Common myeloid progenitor, CD34-positive (primary cell): ENCODE measurements at regions not wholly inside any gene's neighbourhood (a gene's known extent, or its start where the extent isn't known, plus 50 kb on each side); places are given as distances from the start of the nearest gene placed in this dataset.

Experiments
- CTCF ChIA-PET: fragments of 350-600 bp; sonication (Branson Sonifier 250); formaldehyde crosslinking; loops from one replicate; lab custom pipeline; 2021; ENCODE audit warnings: antibody characterized with exemption; lab: Charles Lee
- POLR2A ChIA-PET: fragments of 350-600 bp; sonication (Branson Sonifier 250); formaldehyde crosslinking; loops from one replicate; lab custom pipeline; 2021; ENCODE audit warnings: antibody characterized with exemption; lab: Charles Lee
- DNase-seq, 3 donors: peaks; one replicate each; pipeline versions ENCODE4 v3.0.0 to v3.0.0-alpha.2; 2013
- H3K27ac ChIP-seq, 2 experiments: 1 replicate in 1 of 2; 2 replicates in 1 of 2; pipeline ENCODE4 v1.7.0; 2013; ENCODE audit warnings: inconsistent platforms in 2 of 2, low read length in 2 of 2, mild to moderate bottlenecking in 2 of 2, low read depth in 1 of 2, moderate library complexity in 1 of 2; ENCODE audit not compliant: severe bottlenecking in 2 of 2, insufficient read depth in 1 of 2, poor library complexity in 1 of 2
- H3K27me3 ChIP-seq, 5 experiments: replicated peaks in 2 of 5; 1 replicate in 3 of 5; 2 replicates in 2 of 5; pipeline versions ENCODE4 v1.6.1 to v1.7.0; 2013; ENCODE audit warnings: low read length in 4 of 5, mild to moderate bottlenecking in 2 of 5, moderate library complexity in 2 of 5, inconsistent platforms in 1 of 5; ENCODE audit not compliant: insufficient read depth in 5 of 5, control insufficient read depth in 4 of 5
- H3K36me3 ChIP-seq, 4 experiments: 1 replicate in 2 of 4; 2 replicates in 2 of 4; pipeline versions ENCODE4 v1.6.1 to v1.7.0; 2013; ENCODE audit warnings: low read length in 3 of 4, control low read depth in 1 of 4, mild to moderate bottlenecking in 1 of 4; ENCODE audit not compliant: control insufficient read depth in 4 of 4, insufficient read depth in 4 of 4
- H3K4me1 ChIP-seq, 4 experiments: 1 replicate in 3 of 4; 2 replicates in 1 of 4; pipeline versions ENCODE4 v1.6.1 to v1.7.1; 2013; ENCODE audit warnings: low read length in 3 of 4, mild to moderate bottlenecking in 3 of 4, control low read depth in 1 of 4, inconsistent platforms in 1 of 4, moderate library complexity in 1 of 4; ENCODE audit not compliant: control insufficient read depth in 4 of 4, insufficient read depth in 4 of 4; ENCODE audit errors: control extremely low read depth in 1 of 4
- H3K4me3 ChIP-seq, 7 experiments: 1 replicate in 4 of 7; 2 replicates in 3 of 7; pipeline versions ENCODE4 v1.5.1 to v1.7.0; 2013; ENCODE audit warnings: mild to moderate bottlenecking in 7 of 7, low read length in 6 of 7, moderate library complexity in 6 of 7, inconsistent platforms in 2 of 7, low read depth in 2 of 7, control low read depth in 1 of 7; ENCODE audit not compliant: insufficient read depth in 4 of 7, control insufficient read depth in 1 of 7; ENCODE audit errors: extremely low read depth in 1 of 7
- H3K9me3 ChIP-seq, 5 experiments: 1 replicate in 4 of 5; 2 replicates in 1 of 5; pipeline versions ENCODE4 v1.6.1 to v1.7.1; 2013; ENCODE audit warnings: low read length in 4 of 5, mild to moderate bottlenecking in 2 of 5, inconsistent platforms in 1 of 5, low read depth in 1 of 5, moderate library complexity in 1 of 5; ENCODE audit not compliant: control insufficient read depth in 4 of 5, insufficient read depth in 2 of 5; ENCODE audit errors: control extremely low read depth in 1 of 5
- whole genome bisulfite sequencing: methylation state at CpG from one replicate; pipeline ENCODE4 v1.1.5; 2013; ENCODE audit not compliant: insufficient coverage; 5-methylcytosine and 5-hydroxymethylcytosine counted together

GRCh38 chr13:76725896-76726295 is 160.3 kb downstream of the KCTD12 start:
- Histone ChIP-seq H3K36me3 (no peaks in the 10 kb centered on the region), H3K4me1 (peaks cover 15 to 41% (median 21%) of the 10 kb centered on the region in 4 experiments), H3K27me3 (no peaks in the 10 kb centered on the region), H3K27ac (no peak overlapping the region), H3K4me3 (no peak overlapping the region), H3K9me3 (peaks cover 0 to 7% (median 2%) of the 10 kb centered on the region in 5 experiments)
- WGBS = 100% methylated on average over 1 of the region's 1 CpG
- ChIA-PET CTCF (no interaction called here), POLR2A (no interaction called here)
- no peak for DNase-seq

GRCh38 chr13:76725211-76725610 is 161.0 kb downstream of the KCTD12 start:
- Histone ChIP-seq H3K4me3 (no peak overlapping the region), H3K4me1 (peaks cover 15 to 47% (median 21%) of the 10 kb centered on the region in 4 experiments), H3K27ac (no peak overlapping the region), H3K36me3 (no peaks in the 10 kb centered on the region), H3K9me3 (peaks cover 0 to 7% (median 2%) of the 10 kb centered on the region in 5 experiments), H3K27me3 (no peaks in the 10 kb centered on the region)
- ChIA-PET POLR2A (no interaction called here), CTCF (interaction anchor here (0.7 kb wide), 1 partner anchor 29 kb away, joined by 3 read pairs; no protein-coding TSS in a partner anchor)
- DNase-seq = no peak
- WGBS = no CpG with 5 or more reads among the region's 1 CpG

GRCh38 chr13:76724421-76724820 is 161.8 kb downstream of the KCTD12 start:
- 71% methylated on average over 1 of the region's 2 CpGs for WGBS

GRCh38 chr13:76723551-76724232 is 162.5 kb downstream of the KCTD12 start:
- peak overlapping the region; percentile 36 to 68 for H3K27ac ChIP-seq
- POLR2A ChIA-PET = interaction anchor here (0.6 to 1.0 kb wide), 2 partner anchors 21 to 162 kb away, joined by 3 read pairs; no protein-coding TSS in a partner anchor
- peak; percentile 70 to 97 (median 94) for DNase-seq

More at GRCh38 chr13:76724421-76724820, 161.8 kb downstream of the KCTD12 start:
- peak in 1 of 3 donors; percentile 8 for DNase-seq
- Histone ChIP-seq H3K27me3 (no peaks in the 10 kb centered on the region), H3K4me3 (no peak overlapping the region), H3K4me1 (peaks cover 15 to 47% (median 21%) of the 10 kb centered on the region in 4 experiments), H3K27ac (no peak overlapping the region), H3K9me3 (peaks cover 0 to 7% (median 2%) of the 10 kb centered on the region in 5 experiments), H3K36me3 (no peaks in the 10 kb centered on the region)
- ChIA-PET POLR2A (no interaction called here), CTCF (interaction anchor here (1.0 to 1.5 kb wide), 2 partner anchors 11 to 161 kb away, joined by 3 to 4 read pairs; no protein-coding TSS in a partner anchor)

GRCh38 chr13:76722782-76723181 is 163.4 kb downstream of the KCTD12 start:
- no CpG with 5 or more reads among the region's 1 CpG for WGBS
- Histone ChIP-seq H3K4me1 (peaks cover 15 to 47% (median 21%) of the 10 kb centered on the region in 4 experiments), H3K4me3 (no peak overlapping the region), H3K27me3 (no peaks in the 10 kb centered on the region), H3K27ac (no peak overlapping the region), H3K9me3 (peaks cover 0 to 7% (median 0%) of the 10 kb centered on the region in 5 experiments), H3K36me3 (no peaks in the 10 kb centered on the region)
- POLR2A ChIA-PET = no interaction called here
- CTCF ChIA-PET = interaction anchor here (0.7 to 1.3 kb wide), 4 partner anchors 11 to 48 kb away, joined by 3 to 5 read pairs (median 3); no protein-coding TSS in a partner anchor
- DNase-seq = no peak

More at GRCh38 chr13:76723551-76724232, 162.5 kb downstream of the KCTD12 start:
- no peaks in the 10 kb centered on the region for H3K36me3 ChIP-seq
- H3K4me1 ChIP-seq = peaks cover 15 to 47% (median 21%) of the 10 kb centered on the region in 4 experiments
- H3K9me3 ChIP-seq = peaks cover 0 to 7% (median 2%) of the 10 kb centered on the region in 5 experiments
- peak overlapping the region in 2 of 7 experiments; percentile 2 to 45 for H3K4me3 ChIP-seq
- CTCF ChIA-PET = interaction anchor here (1.0 to 1.5 kb wide), 6 partner anchors 8 to 161 kb away, joined by 3 to 5 read pairs (median 4); no protein-coding TSS in a partner anchor
- no peaks in the 10 kb centered on the region for H3K27me3 ChIP-seq
- WGBS = 3% methylated on average over 4 of the region's 5 CpGs

GRCh38 chr13:76720821-76721220 is 165.4 kb downstream of the KCTD12 start:
- no CpG with 5 or more reads among the region's 1 CpG for WGBS

GRCh38 chr13:76720416-76720815 is 165.8 kb downstream of the KCTD12 start:
- CTCF ChIA-PET = no interaction called here
- POLR2A ChIA-PET = no interaction called here

More at GRCh38 chr13:76720821-76721220, 165.4 kb downstream of the KCTD12 start:
- H3K27me3 ChIP-seq = no peaks in the 10 kb centered on the region
- CTCF ChIA-PET = no interaction called here
- H3K4me3 ChIP-seq = no peak overlapping the region
- H3K36me3 ChIP-seq = no peaks in the 10 kb centered on the region
- no peak for DNase-seq
- POLR2A ChIA-PET = no interaction called here
- no peaks in the 10 kb centered on the region for H3K9me3 ChIP-seq
- peaks cover 15 to 47% (median 21%) of the 10 kb centered on the region in 4 experiments for H3K4me1 ChIP-seq
- H3K27ac ChIP-seq = no peak overlapping the region

More at GRCh38 chr13:76720416-76720815, 165.8 kb downstream of the KCTD12 start:
- peaks cover 15 to 47% (median 21%) of the 10 kb centered on the region in 4 experiments for H3K4me1 ChIP-seq
- H3K36me3 ChIP-seq = no peaks in the 10 kb centered on the region
- H3K9me3 ChIP-seq = no peaks in the 10 kb centered on the region
- H3K27me3 ChIP-seq = no peaks in the 10 kb centered on the region
- H3K4me3 ChIP-seq = no peak overlapping the region
- 100% methylated on average over 1 of the region's 1 CpG for WGBS
- no peak overlapping the region for H3K27ac ChIP-seq
- DNase-seq = no peak
